RPMI8226 (cell line): ENCODE measurements at regions not wholly inside any gene's neighbourhood (a gene's known extent, or its start where the extent isn't known, plus 50 kb on each side); places are given as distances from the start of the nearest gene placed in this dataset.

ENCODE experiments used
- DNase-seq: peaks from one replicate; pipeline ENCODE4 v3.0.0-alpha.2; 2015

DNA sequence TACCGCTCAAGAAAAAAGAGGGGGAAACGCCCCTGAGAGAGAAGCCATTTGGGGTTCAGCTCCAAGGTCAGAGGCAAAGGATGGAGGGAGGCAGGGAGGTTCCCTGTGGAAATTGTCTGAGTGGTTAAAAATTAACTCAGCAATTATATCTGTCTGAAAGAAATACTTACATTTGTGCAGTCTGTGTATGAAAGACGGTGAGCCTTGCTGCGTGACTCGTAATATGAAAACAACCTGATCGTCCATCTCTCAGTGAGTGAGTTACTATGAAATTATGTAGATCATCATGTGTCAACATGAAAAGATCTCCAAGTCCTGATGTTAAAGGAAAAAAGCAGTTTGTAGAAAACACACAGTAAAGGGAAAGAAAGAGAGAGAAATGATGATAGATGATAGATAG, 67.2 kb upstream of the FAM204A start:
- DNase-seq = no peak

- no peak for DNase-seq
Observed at GRCh38 chr10:118408181-118408580, 66.1 kb upstream of the FAM204A start.

- no peak for DNase-seq
Observed at GRCh38 chr10:118407777-118408176, 65.7 kb upstream of the FAM204A start.

DNA sequence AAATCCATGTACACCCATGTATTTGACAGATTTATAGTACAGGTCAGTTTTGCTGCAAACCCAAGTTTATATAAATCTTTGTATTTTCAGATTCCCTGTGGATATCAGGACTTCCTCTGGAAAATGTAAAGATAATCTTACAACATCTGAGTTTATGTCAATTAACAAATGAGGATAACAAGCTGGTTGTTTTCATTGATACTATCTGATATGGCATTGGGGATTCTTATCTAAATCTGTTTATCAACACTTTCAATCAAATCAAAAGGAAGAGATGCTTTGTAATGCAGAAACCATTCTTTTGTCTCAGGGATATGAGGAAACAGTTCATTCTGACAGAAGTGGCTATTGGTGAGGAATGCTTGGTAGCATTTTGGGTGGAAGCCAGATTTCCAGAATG, 64.9 kb upstream of the FAM204A start:
- DNase-seq = no peak

DNA sequence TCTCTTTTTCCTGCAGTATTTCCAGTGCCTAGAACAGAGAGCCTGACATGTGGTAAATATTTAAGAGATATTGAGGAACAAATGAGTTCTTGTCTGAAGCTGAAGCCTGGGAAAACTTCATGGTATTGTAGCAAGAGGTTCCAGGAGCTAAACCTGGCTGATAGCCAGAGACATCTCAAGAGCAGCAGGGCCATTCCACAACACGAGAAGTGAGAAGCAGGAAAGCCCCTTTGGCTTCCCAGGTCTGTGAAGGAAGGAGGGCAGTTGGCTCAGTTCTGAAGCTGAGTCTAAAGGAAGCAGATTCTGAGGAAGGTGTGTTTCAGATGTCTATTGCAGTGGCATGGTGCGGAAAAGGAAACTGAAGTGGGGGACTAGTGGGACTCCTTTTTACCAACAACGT, 63.8 kb upstream of the FAM204A start:
- no peak for DNase-seq

GRCh38 chr10:118403967-118404366, 61.8 kb upstream of the FAM204A start:
- no peak for DNase-seq

- no peak for DNase-seq
Observed at GRCh38 chr10:118401708-118402193, 59.6 kb upstream of the FAM204A start.

- no peak for DNase-seq
Observed at GRCh38 chr10:118397391-118397790, 55.3 kb upstream of the FAM204A start.

GRCh38 chr10:118395947-118396346, 53.8 kb upstream of the FAM204A start:
- DNase-seq = no peak

DNA sequence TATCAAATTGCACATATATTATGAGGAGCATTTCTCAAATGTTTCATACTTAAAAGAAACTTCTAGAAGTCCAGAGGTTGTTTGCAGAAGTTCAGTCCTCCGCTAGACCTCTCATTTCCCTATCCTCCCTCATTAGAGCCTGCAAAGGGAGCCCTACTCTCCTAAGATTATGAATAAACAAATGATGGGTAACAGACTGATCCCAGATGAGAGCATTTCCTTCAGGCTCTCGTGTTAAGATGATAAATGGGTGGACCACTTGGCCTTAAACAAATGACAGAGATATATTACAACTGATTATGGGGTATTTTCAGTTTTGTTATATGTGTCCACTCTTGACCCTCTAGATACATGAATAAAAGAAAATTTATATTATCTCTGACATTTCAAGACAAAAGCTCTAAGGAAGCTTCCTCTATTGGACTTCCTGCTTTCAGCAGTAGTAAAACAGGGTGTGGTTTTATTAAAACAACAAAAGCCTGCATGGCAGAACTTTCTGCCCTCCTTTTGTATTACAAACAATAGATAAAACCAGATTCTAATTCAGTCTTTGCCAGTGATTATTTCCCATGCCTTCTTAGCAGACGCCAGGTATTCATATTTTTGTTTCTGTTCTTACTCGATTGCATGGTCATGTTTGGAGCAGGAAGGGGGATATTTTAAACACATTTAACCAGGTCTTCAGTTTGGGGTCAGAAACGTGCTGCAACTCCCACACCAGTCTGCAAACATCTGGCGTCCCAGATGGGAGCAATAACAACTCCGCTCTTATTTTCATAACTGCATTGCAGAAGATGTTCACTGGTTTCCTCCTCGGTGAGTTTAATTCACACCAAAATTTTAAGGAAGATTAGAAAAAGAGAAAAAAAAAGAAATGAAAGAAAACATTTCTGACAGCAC, 52.4 kb upstream of the FAM204A start:
- no peak for DNase-seq

DNA sequence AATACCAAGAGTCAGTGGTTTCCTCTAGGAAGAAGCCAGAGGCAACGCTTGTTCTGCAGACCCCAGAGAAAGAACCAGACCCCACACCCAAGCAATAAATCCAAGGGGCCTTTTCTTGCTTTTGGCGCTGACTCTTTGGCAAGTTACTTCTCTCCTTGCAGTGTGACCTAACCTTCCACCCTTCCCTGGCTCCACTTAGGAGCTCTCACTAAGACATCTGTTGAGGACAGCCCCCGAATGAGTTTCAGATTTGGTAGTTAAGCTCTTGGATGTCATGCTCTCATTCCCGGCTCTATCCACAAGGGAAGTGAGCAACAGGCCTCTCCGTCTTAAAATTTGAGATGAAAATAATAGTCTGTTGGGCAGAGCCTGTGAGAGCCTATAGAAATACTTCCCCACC, 50.6 kb upstream of the FAM204A start:
- DNase-seq = no peak
